Daoy (cell line): ENCODE measurements at regions not wholly inside any gene's neighbourhood (a gene's known extent, or its start where the extent isn't known, plus 50 kb on each side); places are given as distances from the start of the nearest gene placed in this dataset.

Experiments used
- DNase-seq: peaks from one replicate; pipeline ENCODE4 v3.0.0-alpha.2; 2015; ENCODE audit warnings: low read depth

DNA sequence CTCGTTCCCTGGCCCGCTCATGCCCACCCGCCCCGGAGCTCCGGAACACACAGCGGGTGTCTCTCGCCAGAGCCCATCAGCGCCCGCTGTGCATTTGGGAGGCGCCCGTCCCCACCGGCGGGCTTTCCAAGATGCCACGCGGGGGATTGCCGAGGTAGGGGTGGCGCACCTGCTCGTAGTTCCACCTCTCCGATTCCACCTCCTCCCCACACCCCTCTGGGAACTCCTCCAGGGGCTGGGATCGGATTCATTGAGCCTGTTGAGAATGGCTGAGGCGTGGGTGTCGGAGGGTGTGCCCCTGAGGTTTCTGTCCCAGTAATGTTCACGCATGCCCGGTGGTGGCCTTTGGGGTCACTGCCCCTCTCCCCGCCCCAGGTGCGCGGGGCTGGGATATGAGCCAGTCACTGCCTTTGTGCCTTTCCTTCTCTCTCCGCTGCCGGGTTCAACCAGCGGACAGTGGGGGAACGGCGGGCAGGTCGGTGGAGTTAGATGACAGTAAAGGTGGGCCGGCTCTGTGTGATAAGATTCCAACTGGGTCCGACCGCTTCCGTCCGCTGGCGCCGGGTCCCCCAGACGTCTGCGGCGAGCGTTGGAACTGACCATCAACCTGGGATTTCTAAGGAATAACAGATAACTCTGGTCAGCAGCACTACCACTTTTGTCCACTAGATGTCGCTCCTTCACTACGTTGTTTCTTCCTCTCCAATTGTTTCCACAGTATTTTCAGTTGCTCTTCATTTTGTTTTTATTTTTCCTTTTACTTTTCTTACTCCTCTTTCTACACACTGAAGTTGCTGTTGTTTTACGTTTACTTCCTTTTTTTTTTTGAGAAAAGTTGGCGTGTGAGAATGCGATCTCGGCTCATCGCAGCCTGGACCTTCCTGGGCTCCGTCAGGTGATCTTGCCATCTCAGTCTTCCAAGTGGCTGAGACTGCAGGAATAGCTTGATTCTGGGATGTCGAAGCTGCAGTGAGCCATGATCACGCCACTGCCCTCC lies 178.1 kb upstream of the ALG10B start:
- peak; percentile 58 for DNase-seq

DNA sequence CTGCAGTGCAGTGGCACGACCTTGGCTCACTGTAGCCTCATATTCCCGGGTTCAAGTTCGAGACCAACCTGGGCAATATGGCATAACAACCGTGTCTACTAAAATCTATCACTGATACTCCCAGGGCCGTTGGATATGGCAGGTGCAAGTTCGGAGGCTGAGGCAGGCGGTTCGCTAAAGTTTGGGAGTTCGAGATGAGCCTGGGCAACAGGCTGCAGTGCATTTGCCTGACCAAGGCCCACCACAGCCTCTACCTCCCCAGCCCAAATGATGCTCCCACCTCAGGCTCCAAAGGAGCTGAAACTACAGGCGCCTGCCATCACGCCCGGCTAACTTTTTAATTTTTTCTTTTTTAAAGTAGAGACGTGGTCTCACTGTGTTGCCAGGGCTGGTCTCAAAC lies 177.1 kb upstream of the ALG10B start:
- no peak for DNase-seq

DNA sequence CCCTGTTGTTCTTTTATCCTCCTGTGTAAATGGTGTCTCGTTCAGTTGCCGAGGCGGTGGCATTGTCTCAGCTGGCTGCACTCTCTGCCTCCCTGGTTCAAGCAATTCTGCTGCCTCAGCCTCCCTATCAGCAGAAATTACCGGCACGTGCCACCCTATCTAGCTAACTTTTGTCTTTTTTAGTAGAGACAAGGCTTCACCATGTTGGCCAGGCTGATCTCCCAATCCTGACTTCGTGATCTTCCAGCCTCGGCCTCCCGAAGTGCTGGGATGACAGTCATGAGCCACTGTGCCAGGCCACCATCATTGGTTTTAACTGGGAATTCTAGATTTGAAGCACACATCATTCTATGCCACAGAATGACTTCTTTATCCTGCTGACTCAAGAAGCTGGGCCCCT lies 175.3 kb upstream of the ALG10B start:
- DNase-seq: no peak

DNA sequence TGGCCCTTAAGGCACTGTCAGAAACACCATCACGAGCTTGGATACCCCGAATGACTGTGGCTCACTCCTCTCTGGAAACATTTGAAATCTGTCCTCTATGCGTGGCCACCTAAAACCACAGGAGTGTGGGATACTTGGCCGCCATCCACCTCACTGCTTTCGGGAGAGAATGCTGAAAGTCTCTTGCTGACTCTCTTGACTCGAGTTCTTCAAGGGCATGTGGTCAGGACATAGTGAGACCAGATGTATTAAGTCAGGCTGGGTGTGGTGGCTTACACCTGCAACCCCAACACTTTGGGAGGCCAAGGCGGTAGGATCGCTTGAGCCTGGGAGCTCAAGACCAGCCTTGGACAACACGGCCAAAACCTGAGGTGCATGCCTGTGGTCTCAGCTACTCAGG lies 174.7 kb upstream of the ALG10B start:
- DNase-seq: no peak

DNA sequence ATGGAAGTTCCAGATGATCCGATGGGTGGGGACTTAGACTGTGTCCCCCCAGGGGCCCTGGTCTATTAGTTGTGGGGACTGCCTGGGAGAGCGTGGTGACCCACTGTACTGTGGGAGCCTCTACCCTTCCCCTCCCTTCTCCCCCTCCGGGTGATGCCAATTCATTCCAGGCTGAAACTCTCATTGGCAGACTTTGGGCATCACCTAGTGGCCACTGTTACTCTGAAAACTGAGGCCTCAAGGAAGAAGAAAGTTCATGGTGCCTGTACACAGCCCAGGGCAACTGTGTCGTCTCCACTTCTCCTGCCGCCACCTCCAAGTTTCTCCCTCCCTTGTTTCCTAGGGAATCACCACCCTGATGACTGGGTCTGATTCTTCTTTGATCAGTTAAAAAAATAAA lies 173.6 kb upstream of the ALG10B start:
- no peak for DNase-seq

DNA sequence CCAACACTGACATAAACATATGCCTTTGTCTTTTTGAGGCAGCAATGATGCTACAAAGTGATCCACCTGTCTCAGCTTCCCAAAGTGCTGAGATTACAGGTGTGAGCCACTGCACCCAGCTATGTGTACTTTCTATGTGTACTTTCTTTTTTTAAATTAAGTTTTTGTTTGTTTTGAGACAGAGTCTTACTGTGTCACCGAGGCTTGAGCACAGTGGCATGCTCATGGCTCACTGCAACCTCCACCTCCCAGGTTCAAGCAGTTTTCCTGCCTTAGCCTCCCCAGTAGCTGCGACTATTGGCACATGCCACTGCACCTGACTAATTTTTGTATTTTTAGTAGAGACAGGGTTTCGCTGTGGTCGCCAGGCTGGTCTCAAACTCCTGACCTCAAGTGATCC lies 172.5 kb upstream of the ALG10B start:
- DNase-seq: no peak

DNA sequence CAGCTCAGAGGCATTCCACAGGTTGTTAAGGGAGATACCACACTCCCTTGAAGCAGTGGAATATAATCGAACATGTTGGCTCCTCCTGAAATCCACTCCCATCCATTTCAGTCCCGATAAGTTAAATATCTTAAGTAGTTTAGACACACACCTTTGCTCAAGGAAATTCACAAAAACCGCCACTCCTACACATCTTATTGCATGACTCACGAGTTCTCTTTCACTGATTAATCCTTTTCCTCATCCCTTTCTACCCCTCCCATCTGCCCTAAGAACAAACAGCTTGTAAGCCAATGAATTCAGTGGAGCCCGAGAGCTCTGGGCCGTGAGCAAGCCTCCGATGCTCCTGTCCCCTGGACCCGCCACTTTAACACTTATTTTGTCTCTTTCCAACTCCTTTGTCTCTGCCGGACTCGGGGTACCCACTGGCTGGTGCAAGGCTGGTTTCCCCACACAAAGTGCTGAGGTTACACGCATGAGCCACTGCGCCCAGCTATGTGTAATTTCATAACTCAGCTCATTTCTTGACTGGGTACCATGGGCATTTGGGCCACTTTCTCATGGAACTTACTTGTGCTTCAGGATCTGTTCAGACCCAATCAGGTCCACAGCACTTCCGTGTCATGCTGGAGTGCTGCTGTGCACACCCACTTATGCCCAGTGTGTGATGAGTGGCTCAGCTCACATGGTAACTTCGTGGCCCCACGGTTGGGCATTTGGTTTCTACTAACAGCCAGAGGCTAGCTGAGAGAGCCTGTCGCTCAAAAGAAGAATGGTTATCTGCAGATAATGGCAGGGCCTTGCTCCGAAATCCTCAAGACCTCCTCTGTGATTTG lies 171.8 kb upstream of the ALG10B start:
- peak; percentile 44 for DNase-seq

DNA sequence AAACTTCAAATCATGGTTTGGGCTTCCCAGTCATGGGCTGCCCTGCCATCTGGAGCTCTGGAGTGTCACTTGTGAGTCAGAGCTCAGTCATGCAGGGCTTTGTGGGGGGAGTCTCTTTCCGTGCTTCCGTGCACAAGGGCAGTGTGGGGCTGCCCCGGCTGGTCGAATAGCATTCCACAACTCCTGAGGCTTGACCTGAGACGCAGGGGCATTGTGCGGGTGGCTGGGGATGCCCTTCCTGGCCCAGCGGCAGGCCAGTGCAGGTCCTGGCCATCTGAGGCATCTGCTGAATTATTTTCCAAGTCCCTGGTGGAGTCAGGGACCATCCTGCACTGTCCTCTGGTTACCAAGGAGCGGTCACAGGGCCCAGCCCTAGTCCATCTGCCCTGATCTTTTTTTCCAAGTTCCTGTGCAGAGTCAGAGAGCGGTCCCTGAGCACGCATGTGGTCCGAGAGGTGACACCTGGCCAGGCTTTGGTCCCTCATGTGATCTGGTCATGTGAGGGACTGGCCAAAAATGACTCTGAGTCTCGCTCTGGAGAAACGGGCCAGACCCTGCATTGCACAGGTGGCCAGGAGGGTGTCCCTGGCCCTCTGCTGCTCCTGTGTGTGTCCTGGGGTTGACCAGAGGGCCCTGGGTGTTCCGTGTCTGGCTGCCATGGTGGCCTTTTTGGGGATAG lies 167.0 kb upstream of the ALG10B start:
- peak; percentile 83 for DNase-seq

DNA sequence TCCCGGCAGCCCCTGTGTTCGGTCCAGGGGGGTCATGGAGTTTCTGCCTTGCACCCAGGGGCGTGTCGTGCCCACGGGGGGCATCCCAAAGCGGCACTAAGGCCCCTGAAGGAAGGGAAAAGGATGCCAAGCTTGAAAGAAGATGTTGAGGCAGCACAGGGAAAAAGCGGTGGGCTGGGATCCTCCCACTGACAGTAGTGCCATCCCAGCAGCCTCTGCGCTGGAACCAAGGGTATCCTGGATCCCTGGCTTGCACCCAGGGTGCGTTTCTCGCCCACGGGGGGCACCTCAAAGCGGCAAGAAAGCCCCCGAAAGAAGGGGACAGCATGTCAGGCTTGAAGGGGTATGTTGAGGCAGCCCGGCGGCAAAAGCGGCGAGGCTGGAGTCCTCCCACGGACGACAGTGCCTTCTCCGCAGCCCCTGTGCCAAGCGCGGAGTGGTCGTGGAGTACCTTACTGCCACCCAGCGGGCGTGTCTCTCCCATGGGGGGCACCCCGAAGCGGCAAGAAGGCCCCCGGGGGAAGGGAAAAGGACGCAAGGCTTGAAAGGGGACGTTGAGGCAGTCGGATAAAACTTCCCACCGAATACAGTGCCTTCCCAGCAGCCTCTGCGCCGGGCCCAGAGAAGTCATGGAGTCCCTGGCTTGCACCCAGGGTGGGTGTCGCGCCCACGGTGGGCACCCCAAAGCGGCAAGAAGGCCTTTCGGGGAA lies 164.4 kb upstream of the ALG10B start:
- DNase-seq: no peak

DNA sequence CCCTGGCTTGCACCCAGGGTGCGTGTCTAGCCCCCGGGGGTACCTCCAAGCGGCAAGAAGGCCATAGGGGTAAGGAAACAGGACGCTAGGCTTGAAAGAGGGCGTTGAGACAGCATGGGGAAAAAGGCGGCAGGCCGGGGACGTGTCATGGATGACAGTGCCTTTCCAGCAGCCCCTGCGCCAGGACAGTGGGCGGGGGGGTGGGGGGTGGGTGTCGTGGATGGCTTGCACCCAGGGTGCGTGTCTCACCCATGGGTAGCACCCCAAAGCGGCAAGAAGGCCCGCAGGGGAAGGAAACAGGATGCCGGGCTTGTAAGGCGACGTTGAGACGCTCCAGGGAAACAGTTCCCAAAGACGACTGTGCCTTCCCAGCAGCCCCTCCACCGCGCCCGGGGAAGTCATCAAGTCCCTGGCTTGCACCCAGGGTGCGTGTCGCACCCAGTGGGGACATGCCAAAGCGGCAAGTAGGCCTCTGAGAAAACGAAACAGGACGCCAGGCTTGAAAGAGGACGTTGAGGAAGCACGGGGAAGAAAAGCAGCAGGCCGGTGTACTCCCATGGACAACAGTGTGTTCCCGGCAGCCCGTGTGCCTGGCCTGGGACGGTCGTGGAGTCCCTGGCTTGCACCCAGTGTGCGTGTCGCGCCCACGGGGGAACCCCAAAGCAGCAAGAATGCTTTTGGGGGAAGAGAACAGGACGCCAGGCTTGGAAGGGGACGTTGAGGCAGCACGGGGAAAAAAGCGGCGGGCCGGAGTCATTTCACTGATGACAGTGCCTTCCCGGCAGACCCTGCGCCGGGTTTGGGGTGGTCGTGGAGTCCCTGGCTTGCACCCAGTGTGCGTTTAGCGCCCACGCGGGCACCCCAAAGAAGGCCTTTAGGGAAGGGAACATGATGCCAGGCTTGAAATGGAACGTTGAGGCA lies 163.5 kb upstream of the ALG10B start:
- no peak for DNase-seq

DNA sequence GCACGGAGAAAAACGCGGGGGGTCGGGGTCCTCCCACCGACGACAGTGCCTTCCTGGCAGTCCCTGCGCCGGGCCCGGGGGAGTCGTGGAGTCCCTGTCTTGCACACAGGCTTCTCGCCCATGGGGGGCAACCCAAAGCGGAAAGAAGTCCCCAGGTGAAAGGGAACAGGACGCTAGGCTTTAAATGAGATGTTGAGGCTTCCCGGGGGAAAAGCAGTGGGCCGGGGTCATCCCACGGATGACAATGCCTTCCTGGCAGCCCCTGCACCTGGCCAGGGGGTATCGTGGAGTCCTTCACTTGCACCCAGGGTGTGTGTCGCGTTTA lies 162.9 kb upstream of the ALG10B start:
- no peak for DNase-seq

DNA sequence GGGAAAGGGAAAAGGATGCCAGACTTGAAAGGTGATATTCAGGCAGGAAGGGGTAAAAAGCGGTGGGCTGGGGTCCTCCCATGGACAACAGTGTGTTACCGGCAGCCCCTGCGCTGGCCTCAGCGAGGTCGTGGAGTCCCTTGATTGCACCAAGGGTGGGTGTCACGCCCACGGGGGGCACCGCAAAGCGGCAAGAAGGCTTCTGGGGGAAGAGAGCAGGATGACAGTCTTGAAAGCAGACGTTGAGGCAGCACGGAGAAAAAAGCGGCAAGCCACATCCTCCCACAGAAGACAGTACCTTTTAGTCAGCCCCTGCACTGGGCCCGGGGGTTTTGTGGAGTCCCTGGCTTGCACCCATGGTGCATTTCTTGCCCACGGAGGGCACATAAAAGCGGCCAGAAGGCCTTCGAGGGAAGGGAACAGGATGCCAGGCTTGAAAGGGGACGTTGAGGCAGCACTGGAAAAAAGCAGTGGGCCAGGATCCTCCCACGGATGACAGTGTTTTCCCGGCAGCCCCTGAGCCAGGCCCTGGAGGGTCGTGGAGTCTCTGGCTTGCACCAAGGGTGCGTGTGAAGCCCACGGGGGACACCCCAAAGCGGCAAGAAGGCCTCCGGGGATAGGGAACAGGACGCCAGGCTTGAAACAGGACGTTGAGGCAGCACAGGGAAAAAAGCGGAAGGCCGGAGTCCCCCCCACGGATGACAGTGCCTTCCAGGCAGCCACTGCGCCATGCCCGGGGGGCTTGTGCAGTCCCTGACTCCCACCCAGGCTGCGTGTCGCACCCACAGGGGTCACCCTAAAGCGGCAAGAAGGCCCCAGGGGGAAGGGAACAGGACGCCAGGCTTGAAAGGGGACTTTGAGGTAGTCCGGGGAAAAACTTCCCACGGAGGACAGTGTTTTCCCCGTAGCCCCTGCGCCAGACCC lies 162.2 kb upstream of the ALG10B start:
- no peak for DNase-seq

DNA sequence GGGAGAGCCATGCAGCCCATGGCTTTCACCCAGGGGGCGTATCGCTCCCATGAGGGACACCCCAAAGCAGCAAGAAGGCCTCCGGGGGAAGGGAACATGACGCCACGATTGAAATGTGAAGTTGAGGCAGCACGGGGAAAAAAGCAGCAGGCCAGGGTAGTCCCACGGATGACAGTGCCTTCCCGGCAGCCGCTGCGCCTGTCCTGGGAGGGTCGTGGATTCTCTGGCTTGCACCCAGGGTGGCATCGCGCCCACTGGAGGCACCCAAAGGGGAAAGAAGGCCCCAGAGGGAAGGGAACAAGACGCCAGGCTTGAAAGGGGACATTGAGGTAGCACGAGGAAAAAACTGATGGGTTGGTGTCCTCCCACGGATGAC lies 161.6 kb upstream of the ALG10B start:
- DNase-seq: no peak

DNA sequence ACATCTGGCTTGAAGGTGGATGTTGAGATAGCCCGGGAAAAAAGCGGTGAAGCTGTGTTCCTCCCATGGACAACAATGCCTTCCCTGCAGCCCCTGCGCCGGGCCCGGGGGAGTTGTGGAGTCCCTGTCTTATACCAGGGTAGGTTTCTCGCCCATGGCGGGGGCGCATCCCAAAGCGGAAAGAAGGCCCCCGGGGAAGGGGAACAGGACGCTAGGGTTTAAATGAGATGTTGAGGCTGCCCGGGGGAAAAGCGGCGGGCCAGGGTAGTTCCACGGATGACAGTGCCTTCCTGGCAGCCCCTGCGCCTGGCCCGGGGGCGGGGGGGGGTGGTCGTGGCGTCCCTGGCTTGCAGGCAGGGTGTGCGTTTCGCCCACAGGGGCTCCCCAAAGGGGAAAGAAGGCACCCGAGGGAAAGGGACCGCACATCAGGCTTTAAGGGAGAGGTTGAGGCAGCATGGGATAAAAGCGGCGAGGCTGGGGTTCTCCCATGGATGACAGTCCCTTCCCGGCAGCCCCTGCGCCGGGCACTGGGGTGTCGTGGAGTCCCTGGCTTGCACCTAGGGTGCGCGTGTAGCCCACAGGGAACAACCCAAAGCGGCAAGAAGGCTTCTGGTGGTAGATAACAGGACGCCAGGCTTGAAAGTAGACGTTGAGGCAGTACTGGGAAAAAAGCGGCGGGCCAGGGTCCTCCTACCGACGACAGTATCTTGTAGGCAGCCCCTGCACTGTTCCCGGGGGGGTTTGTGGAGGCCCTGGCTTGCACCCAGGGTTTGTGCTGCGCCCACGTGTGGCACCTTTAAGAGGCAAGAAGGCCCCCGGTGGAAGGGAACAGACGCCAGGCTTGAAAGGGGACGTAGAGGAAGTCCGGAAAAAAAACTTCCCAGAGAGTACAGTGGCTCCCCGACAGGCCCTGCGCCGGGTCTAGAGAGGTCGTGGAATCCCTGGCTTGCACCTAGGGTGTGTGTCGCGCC lies 160.8 kb upstream of the ALG10B start:
- DNase-seq: no peak

DNA sequence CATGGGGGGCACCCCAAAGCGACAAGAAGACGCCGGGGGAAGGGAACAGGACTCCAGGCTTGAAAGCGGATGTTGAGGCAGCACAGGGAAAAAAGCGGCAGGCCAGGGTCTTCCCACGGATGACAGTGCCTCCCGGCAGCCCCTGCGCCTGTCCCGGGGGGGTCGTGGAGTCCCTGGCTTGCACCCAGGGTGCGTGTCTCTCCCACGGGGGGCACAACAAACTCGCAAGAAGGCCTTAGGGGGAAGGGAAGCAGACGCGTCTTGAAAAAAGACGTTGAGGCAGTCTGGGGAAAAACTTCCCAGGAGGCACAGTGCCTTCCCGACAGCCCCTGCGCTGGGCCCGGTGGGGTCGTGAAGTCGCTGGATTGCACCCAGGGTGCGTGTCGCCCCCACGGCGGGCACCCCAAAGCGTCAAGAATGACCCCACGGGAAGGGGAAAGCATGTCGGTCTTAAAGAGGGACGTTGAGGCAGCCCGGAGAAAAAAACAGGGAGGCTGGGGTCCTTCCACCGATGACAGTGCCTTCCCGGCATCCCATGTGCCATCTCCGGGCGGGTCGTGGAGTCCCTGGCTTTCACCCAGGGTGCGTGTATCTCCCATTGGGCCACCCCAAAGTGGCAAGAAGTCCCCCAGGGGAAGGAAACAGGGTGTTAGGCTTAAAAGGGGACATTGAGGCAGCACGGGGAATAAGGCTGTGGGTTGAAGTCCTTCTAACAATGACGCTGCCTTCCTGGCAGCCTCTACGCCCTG lies 159.9 kb upstream of the ALG10B start:
- no peak for DNase-seq

DNA sequence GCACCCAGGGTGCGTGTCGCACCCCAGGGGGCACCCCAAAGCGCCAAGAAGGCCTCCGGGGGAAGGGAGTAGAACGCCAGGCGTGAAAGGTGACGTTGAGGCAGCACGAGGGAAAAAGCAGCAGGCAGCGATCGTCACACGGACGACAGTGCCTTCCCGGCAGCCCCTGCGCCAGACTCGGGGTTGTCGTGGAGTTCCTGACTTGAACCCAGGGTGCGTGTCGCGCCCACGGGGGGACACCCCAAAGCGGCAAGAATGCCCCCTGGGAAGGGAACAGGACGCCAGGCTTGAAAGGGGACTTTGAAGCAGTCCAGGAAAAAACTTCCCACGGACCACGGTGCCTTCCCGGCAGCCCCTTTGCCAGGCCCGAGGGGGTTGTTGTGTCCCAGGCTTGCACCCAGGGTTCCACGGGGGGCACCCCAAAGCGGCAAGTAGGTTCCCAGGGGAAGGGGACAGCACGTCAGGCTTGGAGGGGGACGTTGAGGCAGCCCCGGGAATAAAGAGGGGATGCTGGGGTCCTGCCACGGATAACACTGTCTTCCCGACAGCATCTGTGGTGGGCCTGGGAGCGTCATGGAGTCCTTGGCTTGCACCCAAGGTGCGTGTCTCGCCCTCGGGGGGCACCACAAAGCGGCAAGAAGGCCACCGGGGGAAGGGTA lies 159.2 kb upstream of the ALG10B start:
- no peak for DNase-seq

DNA sequence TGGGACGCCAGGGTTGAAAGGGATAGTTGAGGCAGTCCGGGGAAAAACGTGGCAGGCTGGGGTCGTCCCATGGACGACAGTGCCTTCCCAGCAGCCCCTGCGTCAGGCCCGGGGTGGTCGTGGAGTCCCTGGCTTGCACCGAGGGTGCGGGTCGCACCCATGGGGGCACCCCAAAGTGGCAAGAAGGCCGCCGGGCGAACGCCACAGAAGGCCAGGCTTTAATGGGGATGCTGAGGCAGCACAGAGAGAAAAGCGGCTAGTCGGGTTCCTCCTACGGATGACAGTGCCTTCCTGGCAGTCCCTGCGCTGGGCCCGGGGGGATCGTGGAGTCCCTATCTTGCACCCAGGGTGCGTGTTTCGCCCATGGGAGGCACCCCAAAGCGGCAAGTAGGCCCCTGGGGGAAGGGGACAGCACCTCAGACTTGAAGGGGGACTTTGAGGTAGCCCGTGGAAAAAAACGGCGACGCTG lies 158.6 kb upstream of the ALG10B start:
- DNase-seq: no peak
